ENCODE measurements at regions not wholly inside any gene's neighbourhood (a gene's known extent, or its start where the extent isn't known, plus 50 kb on each side); places are given as distances from the start of the nearest gene placed in this dataset.
"Not testable (repeated sequence)": the region's sequence is repeated elsewhere in the genome, so short reads cannot be mapped to it uniquely, and the experiment has no call there.

DNA sequence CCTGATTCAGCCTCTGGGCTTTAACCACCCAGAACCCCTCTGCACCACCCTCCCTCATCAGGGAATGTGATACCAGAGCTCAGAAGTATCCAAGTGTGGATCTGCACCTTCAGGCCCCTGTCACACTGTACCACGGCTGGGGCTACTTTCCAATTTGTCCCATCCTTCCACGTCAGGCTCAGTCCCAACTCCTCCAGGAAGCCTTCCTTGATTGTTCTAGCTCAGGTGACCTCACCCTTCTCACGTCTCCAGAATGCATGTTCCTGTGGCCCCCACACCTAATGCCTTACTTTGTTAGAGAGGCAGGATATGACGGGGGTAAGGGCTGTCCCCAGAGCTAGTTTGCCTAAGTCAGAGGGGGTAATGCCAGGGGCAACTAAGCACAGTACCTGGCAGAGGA lies 134.3 kb downstream of the TFCP2L1 start:
- TF ChIP-seq POLR2A (IDR thresholded peaks at IDR 0.05; ENCODE audit: extremely low read depth, insufficient read length): no peak
- no peak for TF ChIP-seq MYC (IDR thresholded peaks at IDR 0.05; ENCODE audit: low read depth, low read length)
- TF ChIP-seq, protein P1, sequence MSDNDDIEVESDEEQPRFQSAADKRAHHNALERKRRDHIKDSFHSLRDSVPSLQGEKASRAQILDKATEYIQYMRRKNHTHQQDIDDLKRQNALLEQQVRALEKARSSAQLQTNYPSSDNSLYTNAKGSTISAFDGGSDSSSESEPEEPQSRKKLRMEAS (IDR thresholded peaks at IDR 0.05; ENCODE audit: low read depth, low read length): no peak
- TF ChIP-seq, protein P2, sequence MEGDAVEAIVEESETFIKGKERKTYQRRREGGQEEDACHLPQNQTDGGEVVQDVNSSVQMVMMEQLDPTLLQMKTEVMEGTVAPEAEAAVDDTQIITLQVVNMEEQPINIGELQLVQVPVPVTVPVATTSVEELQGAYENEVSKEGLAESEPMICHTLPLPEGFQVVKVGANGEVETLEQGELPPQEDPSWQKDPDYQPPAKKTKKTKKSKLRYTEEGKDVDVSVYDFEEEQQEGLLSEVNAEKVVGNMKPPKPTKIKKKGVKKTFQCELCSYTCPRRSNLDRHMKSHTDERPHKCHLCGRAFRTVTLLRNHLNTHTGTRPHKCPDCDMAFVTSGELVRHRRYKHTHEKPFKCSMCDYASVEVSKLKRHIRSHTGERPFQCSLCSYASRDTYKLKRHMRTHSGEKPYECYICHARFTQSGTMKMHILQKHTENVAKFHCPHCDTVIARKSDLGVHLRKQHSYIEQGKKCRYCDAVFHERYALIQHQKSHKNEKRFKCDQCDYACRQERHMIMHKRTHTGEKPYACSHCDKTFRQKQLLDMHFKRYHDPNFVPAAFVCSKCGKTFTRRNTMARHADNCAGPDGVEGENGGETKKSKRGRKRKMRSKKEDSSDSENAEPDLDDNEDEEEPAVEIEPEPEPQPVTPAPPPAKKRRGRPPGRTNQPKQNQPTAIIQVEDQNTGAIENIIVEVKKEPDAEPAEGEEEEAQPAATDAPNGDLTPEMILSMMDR (IDR thresholded peaks at IDR 0.05; ENCODE audit: low read depth, low read length): no peak
- DNase-seq (ENCODE audit: low read depth): no peak
- no peak overlapping the region for H3K4me3 ChIP-seq (ENCODE audit: low read depth, low read length)

DNA sequence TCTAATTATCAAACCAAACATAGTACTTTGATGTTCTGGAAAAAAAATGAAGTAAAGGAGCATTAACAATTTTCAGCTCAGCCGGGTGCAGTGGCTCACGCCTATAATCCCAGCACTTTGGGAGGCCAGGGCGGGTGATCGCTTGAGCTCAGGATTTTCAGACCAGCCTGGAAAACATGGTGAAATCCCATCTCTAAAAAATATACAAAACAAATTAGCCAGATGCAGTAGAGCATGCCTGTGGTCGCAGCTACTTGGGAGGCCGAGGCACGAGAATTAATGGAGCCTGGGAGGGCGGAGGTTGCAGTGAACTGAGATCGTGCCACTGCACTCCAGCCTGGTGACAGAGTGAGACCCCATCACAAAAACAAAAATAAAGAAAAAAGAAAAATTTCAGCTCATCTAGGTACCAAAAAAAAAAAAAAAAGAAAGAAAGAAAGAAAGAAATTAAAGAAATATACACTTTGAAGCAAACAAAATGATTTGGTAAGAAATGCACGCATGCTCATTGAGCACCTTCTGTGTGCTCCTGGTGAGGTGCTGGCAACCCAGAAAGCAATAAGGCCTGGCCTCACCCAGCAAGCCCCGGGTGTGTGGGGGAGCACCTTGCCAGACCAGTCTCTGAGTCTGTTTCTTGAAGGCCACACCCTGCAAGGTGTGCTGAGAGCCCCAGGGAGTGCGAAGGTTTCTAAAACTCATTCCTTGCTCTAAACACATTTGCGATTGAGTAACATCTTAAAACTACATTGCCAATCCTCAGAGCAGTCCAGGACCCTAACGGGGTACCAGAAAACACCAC lies 133.5 kb downstream of the TFCP2L1 start:
- no peak for DNase-seq (ENCODE audit: low read depth)
- TF ChIP-seq POLR2A (IDR thresholded peaks at IDR 0.05; ENCODE audit: extremely low read depth, insufficient read length) (no peak), MYC (IDR thresholded peaks at IDR 0.05; ENCODE audit: low read depth, low read length) (no peak)
- TF ChIP-seq, protein P2 (IDR thresholded peaks at IDR 0.05; ENCODE audit: low read depth, low read length): no peak
- TF ChIP-seq, protein P1 (IDR thresholded peaks at IDR 0.05; ENCODE audit: low read depth, low read length): no peak
- H3K4me3 ChIP-seq (ENCODE audit: low read depth, low read length): no peak overlapping the region

DNA sequence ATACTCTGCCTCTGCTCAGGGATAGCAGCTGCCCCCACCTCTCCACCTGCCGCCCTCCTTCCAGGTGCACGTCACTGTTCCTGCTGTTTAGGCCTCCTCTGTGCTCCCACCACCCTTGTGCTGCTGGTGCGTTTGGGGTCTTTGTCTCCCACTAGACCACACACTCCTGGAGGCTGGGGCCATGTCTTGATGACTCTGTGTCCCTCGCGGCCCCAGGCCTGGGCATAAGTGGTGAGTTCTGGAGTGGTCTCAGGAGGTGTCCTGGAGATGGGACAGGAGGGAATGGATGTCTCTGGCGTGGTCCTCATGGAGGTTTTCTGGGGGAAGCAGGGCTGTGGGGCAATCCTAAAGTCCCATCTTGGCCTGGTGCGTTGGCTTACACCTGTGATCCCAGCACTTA lies 132.1 kb downstream of the TFCP2L1 start:
- TF ChIP-seq, protein P1 (IDR thresholded peaks at IDR 0.05; ENCODE audit: low read depth, low read length): no peak
- TF ChIP-seq, protein P2 (IDR thresholded peaks at IDR 0.05; ENCODE audit: low read depth, low read length): no peak
- TF ChIP-seq MYC (IDR thresholded peaks at IDR 0.05; ENCODE audit: low read depth, low read length) (no peak), POLR2A (IDR thresholded peaks at IDR 0.05; ENCODE audit: extremely low read depth, insufficient read length) (no peak)
- no peak for DNase-seq (ENCODE audit: low read depth)
- H3K4me3 ChIP-seq (ENCODE audit: low read depth, low read length): no peak overlapping the region

DNA sequence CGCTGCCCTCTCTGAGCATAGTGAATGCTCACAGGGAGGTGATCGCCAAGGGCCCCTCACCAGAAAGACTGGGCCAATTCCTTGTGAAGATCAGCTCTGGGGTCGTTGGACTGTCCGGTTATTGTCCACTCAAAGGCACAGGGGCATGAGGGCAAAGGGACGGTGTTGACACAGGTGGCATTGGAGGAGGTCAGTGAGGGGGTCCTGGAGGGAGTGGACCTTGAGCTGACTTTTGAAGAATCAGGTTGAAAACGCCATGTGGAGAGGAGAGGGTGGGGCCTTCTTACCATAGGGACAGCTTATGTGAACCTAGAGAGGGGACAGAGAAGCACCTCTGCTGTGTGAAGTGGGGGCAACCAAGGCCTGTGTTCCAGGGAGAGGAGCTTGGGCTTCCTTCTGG lies 131.5 kb downstream of the TFCP2L1 start:
- DNase-seq (ENCODE audit: low read depth): no peak
- H3K4me3 ChIP-seq (ENCODE audit: low read depth, low read length): no peak overlapping the region
- no peak for TF ChIP-seq POLR2A (IDR thresholded peaks at IDR 0.05; ENCODE audit: extremely low read depth, insufficient read length)
- TF ChIP-seq, protein P2 (IDR thresholded peaks at IDR 0.05; ENCODE audit: low read depth, low read length): no peak
- TF ChIP-seq, protein P1 (IDR thresholded peaks at IDR 0.05; ENCODE audit: low read depth, low read length): no peak
- TF ChIP-seq MYC (IDR thresholded peaks at IDR 0.05; ENCODE audit: low read depth, low read length): no peak

DNA sequence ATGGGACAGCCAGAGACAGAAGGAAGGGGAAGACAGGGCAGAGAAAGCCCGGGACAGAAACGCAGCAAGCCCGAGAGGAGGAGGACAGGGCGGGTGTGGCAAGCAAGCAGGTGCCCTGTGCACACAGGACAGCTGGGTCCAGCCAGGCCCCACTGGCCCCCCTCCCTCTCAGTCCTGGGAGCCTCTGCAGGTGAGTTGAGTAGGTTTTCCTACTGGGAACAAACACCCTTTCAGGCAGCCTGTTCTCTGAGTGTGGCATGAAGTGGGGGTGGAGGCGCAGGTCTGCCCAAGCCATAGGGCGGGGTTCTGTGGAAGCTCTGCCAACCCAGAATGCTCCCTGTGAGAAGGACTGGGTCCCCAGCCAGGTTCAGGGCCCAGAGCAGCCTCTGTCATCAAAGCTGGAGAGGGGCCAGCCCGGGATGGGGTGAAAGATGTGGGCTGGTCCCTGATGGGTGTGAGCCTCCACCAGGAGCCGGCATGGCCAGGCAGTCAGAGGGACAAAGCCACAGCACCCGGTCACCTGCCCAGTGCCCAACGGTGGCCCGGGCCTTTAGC lies 129.4 kb downstream of the TFCP2L1 start:
- DNase-seq (ENCODE audit: low read depth): no peak
- no peak overlapping the region for H3K4me3 ChIP-seq (ENCODE audit: low read depth, low read length)
- no peak for TF ChIP-seq POLR2A (IDR thresholded peaks at IDR 0.05; ENCODE audit: extremely low read depth, insufficient read length)
- TF ChIP-seq, protein P1 (IDR thresholded peaks at IDR 0.05; ENCODE audit: low read depth, low read length): no peak

DNA sequence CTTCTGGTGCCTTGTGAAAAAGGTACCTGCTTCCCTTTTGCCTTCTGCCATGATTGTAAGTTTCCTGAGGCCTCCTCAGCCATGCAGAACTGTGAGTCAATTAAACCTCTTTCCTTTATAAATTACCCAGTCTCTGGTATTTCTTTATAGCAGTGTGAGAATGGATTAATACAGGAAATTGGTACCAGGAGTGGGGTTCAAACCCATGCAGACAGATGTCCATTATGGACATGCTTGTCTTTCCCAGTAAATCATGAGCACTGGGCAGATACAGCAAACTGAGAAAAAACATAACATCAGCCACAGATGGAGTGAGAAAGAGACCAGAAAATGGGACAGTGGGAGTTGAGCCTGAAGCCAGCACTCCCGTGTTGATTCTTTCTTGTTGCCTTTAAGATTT lies 127.5 kb downstream of the TFCP2L1 start:
- not testable (repeated sequence) for H3K4me3 ChIP-seq (ENCODE audit: low read depth, low read length); DNase-seq (ENCODE audit: low read depth)

Measured in NB4 (cell line).